Upper lobe of right lung (tissue), 1 donor: ENCODE measurements at regions not wholly inside any gene's neighbourhood (a gene's known extent, or its start where the extent isn't known, plus 50 kb on each side); places are given as distances from the start of the nearest gene placed in this dataset.

ENCODE experiments used
- ATAC-seq: fragments of 200-7000 bp; cut with Tn5 transposase; one replicate; pipeline ENCODE4 v1.9.1; 2020; ENCODE audit warnings: mild to moderate bottlenecking, moderate library complexity
- DNase-seq: peaks from one replicate; pipeline ENCODE4 v3.0.0-alpha.2; 2020
- H3K27ac ChIP-seq: fragments of 200-600 bp; one replicate; pipeline ENCODE4 v1.8.0; 2022
- H3K27me3 ChIP-seq: fragments of 200-600 bp; one replicate; pipeline ENCODE4 v1.8.0; 2022; ENCODE audit warnings: mild to moderate bottlenecking
- H3K36me3 ChIP-seq: fragments of 200-600 bp; one replicate; pipeline ENCODE4 v1.8.0; 2022
- H3K4me1 ChIP-seq: fragments of 200-600 bp; one replicate; pipeline ENCODE4 v1.8.0; 2022
- H3K4me3 ChIP-seq: fragments of 200-600 bp; one replicate; pipeline ENCODE4 v1.8.0; 2022; ENCODE audit warnings: mild to moderate bottlenecking
- H3K9me3 ChIP-seq: fragments of 200-600 bp; one replicate; pipeline ENCODE4 v1.8.0; 2022
- intact Hi-C: fragments of 100-400 bp; cut with DNase I; formaldehyde crosslinking; loops from one replicate; pipeline ENCODE4 v1.11.0; 2022
- TF ChIP-seq, protein P1 (sequence below): fragments of 200-600 bp; IDR thresholded peaks from one replicate; pipeline ENCODE4 v1.8.0; 2022; ENCODE audit warnings: antibody characterized with exemption
- donor health status: DM: no; HTN: yes; CAD: no; lungs with severe emphysema.

DNA sequence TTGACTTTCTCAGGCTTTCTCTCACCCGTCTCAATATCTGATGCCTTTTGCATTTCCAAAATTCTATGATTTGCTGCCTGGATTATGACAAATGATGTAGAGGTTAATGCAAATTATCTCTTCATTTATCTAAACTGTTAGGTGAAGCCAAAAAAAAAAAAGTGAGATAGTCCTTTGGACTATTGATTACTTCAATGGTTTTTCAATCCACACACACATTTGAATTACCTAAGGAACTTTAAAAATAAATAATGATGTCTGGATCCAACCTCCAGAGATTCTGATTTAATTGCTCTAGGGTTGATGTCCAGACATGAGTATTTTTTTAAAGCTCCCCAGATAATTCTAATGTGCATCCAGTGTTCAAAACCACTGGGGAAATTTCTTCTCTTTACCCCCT lies 379.4 kb downstream of the SPATA31D1 start:
- H3K9me3 ChIP-seq, result no peaks in the 10 kb centered on the region
- H3K4me3 ChIP-seq, result no peak overlapping the region
- DNase-seq (no peak), ATAC-seq (no peak)
- TF ChIP-seq, protein P1, sequence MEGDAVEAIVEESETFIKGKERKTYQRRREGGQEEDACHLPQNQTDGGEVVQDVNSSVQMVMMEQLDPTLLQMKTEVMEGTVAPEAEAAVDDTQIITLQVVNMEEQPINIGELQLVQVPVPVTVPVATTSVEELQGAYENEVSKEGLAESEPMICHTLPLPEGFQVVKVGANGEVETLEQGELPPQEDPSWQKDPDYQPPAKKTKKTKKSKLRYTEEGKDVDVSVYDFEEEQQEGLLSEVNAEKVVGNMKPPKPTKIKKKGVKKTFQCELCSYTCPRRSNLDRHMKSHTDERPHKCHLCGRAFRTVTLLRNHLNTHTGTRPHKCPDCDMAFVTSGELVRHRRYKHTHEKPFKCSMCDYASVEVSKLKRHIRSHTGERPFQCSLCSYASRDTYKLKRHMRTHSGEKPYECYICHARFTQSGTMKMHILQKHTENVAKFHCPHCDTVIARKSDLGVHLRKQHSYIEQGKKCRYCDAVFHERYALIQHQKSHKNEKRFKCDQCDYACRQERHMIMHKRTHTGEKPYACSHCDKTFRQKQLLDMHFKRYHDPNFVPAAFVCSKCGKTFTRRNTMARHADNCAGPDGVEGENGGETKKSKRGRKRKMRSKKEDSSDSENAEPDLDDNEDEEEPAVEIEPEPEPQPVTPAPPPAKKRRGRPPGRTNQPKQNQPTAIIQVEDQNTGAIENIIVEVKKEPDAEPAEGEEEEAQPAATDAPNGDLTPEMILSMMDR, result no peak
- H3K36me3 ChIP-seq, result no peaks in the 10 kb centered on the region
- H3K4me1 ChIP-seq, result no peaks in the 10 kb centered on the region
- intact Hi-C loops, result no loop called here
- H3K27ac ChIP-seq, result no peak overlapping the region
- H3K27me3 ChIP-seq, result no peaks in the 10 kb centered on the region

DNA sequence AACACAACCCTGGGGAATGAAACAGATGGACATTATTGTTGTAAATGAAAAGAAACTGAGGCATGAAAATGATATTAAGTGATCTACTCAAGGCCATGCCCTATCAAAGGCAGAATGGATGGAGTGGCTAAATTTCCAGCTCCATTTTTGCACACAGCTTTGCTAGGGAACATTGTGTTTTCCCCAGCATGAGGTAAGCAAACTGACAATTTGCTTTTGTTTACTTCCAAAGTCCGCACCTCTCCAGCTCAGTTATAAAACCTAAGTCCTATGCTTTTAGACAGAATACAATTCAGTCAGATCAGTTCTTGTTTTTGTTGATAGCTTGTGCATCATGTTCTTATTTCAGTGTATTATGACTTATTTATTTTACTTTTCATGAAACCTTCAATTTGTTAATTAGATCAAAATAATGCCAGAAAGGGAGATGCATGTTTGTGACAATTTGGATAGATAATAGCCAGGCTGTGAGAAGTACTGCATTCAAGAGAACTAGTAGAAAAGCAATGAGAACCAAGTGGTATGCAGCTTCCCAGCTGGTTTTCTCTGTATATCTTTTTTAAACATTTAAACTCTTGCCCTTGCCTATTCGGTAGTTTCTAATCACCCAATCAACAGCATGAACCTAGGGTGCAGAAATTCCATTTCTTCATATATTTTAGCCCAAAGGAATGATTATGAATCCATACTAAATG lies 380.8 kb downstream of the SPATA31D1 start:
- intact Hi-C loops, result no loop called here
- Histone ChIP-seq H3K27ac (no peak overlapping the region), H3K9me3 (no peaks in the 10 kb centered on the region), H3K4me3 (no peak overlapping the region), H3K36me3 (no peaks in the 10 kb centered on the region), H3K27me3 (no peaks in the 10 kb centered on the region), H3K4me1 (no peaks in the 10 kb centered on the region)
- TF ChIP-seq, protein P1, result no peak
- ATAC-seq, result no peak
- DNase-seq, result no peak

DNA sequence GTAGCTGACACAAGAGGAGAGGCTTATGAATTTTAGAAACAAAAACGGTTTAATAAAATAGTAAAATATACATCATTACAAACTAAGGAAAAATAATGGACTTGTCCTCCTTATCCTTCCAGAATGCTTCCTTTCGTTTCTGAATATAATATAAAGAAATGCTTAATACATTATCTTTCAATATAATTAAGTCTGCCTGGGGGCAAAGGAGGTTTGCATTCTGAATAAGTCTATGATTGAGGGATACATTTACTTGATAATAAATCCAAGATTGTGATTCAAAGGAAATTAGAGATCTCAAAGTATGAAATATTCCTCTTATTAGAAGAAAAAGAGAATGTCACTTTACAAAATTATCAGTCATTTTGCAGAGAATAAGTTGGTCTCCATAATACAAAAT lies 386.5 kb downstream of the SPATA31D1 start:
- no peaks in the 10 kb centered on the region for H3K4me1 ChIP-seq
- no peaks in the 10 kb centered on the region for H3K36me3 ChIP-seq
- intact Hi-C loops, result no loop called here
- TF ChIP-seq, protein P1, result no peak
- no peak for DNase-seq
- no peak overlapping the region for H3K27ac ChIP-seq
- no peaks in the 10 kb centered on the region for H3K27me3 ChIP-seq
- no peak overlapping the region for H3K4me3 ChIP-seq
- ATAC-seq, result no peak
- no peaks in the 10 kb centered on the region for H3K9me3 ChIP-seq

DNA sequence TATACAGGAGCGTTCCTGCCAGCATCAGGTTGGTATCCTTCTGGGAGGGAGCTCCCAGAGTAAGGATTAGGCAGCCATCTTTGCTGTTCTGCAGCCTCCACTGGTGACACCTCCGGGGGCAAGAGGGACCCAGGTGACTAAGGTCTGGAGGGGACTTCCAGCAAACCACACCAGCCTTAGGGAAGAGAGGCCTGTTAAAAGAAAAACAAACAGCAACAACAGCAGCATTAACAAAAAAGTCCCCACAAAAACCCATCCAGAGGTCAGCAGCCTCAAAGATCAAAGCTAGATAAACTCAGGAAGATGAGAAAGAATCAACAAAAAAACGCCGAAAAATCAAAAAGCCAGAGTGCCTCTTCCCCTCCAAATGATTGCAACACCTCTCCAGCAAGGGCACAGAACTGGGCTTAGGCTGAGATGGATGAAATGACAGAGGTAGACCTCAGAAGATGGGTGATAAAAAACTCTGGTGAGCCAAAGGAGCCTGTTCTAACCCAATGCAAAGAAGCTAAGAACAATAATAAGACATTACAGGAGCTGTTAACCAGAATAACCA lies 388.2 kb downstream of the SPATA31D1 start:
- Histone ChIP-seq H3K27ac (no peak overlapping the region), H3K36me3 (no peaks in the 10 kb centered on the region), H3K4me1 (no peaks in the 10 kb centered on the region), H3K9me3 (no peaks in the 10 kb centered on the region), H3K27me3 (no peaks in the 10 kb centered on the region), H3K4me3 (no peak overlapping the region)
- no peak for DNase-seq
- ATAC-seq, result no peak
- intact Hi-C loops, result no loop called here
- TF ChIP-seq, protein P1, result no peak

DNA sequence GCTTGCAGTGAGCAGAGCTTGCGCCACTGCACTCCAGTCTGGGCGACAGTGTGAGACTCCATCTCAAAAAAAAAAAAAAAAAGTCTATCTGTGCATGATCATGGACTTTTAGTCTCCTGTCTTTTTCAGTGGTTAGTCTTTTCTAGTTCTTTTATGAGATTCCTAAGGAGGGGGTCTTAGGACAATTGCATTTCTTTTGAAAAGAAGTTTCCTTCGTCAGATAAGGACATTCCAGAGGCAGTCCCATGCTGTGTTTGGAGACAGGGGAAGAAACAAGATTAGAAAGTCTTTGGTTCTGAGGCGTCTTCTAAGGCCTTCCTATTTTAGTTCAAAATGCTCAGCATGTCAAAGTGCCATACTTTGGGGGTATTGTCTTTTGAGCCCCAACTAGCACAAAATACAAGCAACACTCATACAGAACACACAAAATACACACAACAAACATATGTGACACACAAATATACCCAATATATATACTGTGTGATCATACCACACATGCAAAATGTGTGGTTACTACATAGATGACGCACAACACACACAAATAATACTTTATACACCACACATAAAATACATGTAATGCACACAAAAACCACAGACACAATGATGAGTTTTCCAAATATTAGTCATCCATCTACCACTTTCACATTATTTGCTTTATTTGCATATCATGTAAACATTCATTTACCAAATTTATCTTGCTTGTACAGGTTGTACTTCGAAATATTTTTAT lies 394.5 kb downstream of the SPATA31D1 start:
- DNase-seq (no peak), ATAC-seq (no peak)
- H3K9me3 ChIP-seq, result no peaks in the 10 kb centered on the region
- no peak overlapping the region for H3K27ac ChIP-seq
- TF ChIP-seq, protein P1, result no peak
- no peaks in the 10 kb centered on the region for H3K27me3 ChIP-seq
- no peaks in the 10 kb centered on the region for H3K4me1 ChIP-seq
- no peak overlapping the region for H3K4me3 ChIP-seq
- no peaks in the 10 kb centered on the region for H3K36me3 ChIP-seq
- intact Hi-C loops, result no loop called here
